ENCODE measurements at regions not wholly inside any gene's neighbourhood (a gene's known extent, or its start where the extent isn't known, plus 50 kb on each side); places are given as distances from the start of the nearest gene placed in this dataset.

DNA sequence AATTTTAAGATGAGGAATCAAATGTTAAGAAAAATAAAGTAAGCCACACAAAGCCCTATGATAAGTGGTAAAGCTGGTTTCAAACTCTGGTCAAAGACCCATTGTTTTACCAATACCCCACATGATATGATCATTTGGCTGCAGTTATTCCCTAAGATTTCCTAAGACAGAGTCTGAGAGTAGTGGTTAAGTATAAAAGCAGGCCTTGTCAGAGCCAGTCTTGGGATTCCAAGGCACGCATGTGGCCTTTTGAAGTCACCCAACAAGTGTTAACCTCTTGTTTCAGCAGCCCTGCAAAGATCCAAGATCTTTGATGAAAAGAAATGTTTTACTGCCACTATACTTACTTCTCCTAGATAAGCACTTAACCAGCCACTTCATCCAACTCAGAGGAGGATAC is 159.2 kb downstream of the SIPA1L2 start (continued):
- no peak for TF ChIP-seq SUZ12 (IDR thresholded peaks at IDR 0.05; ENCODE audit: low read length)
- no peak for TF ChIP-seq RBBP5 (IDR thresholded peaks at IDR 0.05; ENCODE audit: borderline replicate concordance, low read depth, low read length)
- no peak for TF ChIP-seq MAFK (IDR thresholded peaks at IDR 0.05; ENCODE audit: low read depth, low read length)
- no peak for TF ChIP-seq TAF7 (optimal IDR thresholded peaks at IDR 0.05; ENCODE audit: borderline replicate concordance, low read depth, low read length)
- TF ChIP-seq POU5F1 (IDR thresholded peaks at IDR 0.05; ENCODE audit: low read depth, low read length), result no peak
- TF ChIP-seq ZNF274 (IDR thresholded peaks at IDR 0.05; ENCODE audit: borderline replicate concordance, extremely low read depth, low read length), result no peak

All from H1 (cell line).